LHCN-M2 (cell line): ENCODE measurements at regions not wholly inside any gene's neighbourhood (a gene's known extent, or its start where the extent isn't known, plus 50 kb on each side); places are given as distances from the start of the nearest gene placed in this dataset.
"Not testable (repeated sequence)": the region's sequence is repeated elsewhere in the genome, so short reads cannot be mapped to it uniquely, and the experiment has no call there.

Experiments used
- DNase-seq: peaks from one replicate; pipeline ENCODE4 v3.0.0-alpha.2; 2012; ENCODE audit warnings: low read depth

DNA sequence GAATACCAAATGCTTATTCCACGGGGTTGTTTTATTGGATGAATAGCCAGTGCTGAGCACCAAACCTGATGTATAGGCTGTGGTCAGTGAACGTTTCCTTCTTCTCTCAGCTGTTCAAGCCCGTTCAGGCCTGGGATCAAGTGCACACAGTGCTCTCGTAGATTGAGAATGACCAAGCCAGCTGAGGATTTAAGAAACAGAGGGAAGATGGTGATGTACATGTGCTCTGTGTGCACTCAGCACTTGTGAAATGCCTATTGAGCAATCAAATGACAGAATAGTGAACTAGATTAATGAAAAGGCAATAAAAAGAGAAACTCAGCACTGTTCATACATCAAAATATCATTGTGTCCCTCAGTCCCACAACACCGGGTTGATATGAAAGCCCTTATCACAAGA lies 302.5 kb downstream of the BMPER start:
- DNase-seq, result peak; percentile 20

DNA sequence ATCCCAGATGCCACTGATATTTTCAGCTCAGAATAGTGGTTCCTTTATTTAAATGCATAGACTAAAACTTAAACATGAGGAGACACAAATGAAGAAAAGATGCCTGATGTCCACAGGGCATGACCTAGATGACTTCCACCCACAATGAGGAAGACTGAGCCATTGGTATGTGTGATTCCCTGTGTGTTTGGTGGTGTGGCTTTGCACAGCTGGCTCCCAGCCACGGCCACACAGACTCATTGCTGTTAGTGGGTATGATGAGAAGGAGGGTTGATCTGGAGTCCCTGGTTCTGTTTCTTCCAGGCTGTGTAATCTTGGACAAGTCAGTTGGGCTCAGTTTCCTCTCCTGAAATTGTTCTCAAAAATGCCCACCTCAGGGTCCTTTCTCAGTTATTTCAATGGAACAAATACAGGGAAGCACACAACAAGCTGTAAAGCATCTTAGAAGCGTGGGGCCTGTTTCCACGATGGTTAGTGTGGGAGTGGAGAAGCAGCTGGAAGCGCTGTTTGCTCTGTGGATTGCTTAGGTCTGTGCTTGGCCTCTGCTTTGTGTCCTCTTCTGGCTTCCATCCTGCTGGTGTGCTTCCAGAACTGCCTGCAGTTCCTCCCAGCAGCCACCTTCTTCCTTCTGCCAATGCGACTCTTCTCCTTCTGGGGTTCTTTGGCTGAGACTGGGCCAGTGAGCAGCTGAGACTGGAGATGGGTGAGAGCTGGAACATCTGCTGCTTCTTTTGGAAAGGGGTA lies 303.7 kb downstream of the BMPER start:
- peak; percentile 6 for DNase-seq

DNA sequence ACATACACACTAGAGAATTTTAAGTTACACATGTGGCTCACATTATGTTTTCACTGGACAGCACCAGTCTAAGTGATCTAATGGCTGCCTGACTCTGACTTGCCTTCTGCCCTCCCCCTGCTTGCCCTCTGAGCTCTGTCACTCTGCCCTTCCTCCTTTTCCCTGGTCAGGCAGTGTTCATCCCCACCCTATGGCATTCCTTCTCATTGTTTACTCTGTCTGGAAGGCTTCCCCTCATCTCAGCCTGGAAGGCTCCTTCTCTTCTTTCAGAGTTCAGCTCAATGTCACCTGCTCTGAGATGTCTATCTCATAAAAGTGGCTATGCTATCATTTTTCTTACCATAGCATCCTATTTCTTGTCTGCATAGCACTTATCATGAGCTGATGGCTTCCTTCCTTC lies 305.7 kb downstream of the BMPER start:
- DNase-seq, result no peak

DNA sequence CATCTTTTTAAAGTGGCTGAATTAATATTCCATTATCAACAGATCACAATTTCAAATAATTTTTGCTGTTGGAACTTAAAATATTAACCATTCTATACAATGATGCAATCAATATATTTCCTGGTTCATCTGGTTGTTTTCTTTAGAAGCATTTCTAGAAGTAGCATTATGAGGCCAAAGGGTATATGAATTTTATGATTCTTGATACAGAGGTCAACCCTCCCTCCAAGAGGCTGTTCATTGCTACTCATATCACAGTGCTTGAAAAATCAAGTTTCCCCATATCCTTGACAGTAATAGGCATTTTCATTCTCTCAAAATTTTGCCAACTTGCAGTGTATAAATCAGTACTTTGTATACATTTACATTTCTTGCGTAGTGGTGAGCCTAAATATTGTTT lies 312.6 kb downstream of the BMPER start:
- DNase-seq, result no peak

DNA sequence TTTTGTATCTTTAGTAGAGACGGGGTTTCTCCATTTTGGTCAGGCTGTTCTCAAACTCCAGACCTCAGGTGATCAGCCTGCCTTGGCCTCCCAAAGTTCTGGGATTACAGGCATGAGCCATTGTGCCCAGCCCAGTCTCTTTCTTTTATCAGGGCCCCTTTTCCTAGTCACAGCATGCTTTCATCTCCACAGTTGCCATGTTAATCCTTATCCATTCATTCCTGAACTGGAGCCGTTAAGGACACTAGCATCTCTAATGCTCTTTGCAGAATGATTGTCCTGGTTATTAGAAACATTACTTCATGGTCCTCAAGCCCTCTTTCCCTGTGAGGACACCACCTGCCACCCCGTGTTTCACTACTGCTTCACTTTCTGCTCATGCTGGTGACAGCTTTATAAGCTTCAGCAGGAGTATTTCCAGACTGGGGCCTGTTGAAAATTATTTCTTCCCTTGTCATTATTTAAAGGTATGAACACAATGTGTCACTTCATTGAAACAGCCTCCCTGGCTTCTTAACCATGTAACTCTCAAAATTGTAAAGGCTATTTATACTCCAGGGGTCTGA lies 313.9 kb downstream of the BMPER start:
- no peak for DNase-seq

DNA sequence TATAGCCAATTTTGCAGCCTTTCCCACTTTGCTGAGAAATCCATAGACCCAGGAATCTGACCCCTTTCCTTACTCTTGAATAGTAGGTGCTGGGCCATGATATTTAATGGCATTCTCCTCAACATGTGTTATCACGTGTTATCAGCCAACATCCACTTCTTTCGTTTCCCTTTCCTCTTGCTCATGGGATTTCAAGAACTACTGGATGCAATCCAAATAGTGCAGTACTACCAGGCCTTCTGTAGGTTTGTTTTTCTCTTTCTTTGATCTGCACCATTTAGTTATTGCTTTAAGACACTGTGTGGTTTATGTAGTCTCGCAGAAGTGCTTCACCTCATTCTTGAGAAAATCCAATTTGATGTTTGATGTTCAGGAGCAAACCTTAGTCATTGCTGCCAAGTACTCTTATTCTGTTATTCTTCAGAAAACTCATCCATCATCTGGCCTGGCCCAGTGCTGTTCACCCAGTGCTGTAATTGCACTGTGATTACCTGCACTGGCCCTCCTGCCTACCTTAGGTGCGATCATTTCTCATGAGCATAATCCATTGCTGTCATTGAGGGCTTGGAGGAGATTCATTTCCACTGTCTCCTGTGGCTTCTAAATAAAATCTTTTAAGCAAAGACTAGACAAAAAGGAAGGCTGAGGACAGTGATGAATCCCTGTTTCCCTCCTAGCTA lies 315.3 kb downstream of the BMPER start:
- DNase-seq, result no peak

DNA sequence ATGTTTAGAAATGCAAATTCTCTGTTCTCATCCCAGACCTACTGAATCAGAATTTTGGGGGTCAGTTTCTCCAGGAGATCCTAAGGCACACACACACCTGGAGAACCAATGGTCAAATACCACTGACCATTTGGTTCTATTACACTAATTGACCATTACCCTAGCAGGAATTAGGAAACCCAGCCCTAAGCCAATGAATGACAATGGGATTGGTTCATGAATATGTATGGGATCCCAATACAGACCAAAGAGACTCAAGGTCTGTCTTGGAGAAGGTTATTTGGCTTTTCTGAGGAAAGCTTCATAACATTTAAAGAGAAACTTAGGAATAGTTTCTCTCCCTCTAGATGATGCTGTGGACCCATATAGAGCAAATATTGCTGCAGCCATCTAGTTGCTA lies 317.0 kb downstream of the BMPER start:
- no peak for DNase-seq

DNA sequence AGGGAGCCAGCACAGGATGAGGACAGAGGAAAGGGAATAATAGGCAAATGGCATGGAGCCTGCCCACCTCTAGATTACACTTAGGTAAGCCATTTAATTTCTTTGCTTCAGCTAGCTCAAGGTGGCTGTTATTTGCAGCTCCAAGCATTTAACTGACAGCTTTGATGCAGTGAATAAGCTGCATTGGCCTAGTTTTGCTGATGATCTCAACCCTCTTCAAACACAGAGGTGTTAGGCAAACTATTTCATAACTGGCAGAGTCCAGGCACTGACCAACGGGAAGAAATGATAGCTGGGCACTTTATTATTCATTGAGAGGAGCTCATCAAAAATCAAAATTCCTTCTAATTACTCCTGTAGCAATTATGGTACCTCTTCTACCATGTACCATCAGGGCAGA lies 317.4 kb downstream of the BMPER start:
- no peak for DNase-seq

DNA sequence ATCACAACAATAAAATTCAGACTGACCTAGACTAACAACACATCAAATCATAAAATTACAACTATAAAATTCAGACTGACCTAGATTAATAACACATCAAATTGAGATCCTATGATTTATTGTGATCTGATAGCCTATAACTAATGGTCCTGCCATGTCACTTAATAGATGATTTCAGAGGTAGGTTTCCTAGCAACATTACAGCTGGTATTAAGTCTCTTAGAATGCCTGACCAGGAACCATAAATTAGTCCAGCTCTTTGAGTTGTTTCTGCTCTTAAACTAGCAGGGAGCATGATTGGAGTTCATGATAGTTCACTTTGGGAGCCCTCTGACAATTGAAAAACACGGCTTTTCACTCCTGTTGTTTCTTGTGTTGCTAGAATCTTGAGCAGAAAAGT lies 318.9 kb downstream of the BMPER start:
- no peak for DNase-seq

DNA sequence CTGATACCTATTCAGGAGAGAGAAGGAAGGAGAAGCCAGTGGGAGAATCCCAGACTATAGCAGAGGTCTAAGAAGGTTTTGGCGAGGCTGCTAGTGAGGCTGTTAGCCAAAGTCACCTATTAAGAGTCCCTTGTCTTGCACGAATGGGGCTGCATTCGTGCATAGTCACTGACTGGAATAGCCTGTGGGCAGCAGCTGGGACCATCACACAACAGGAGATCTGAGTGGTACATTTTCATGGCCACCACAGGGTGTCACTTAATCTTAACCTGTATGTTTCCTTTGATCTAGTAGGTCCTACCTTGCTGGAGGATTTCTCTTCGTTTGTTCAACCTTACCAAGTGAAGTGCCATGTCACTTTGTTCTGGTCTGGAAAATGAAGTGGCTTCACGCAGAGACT lies 319.9 kb downstream of the BMPER start:
- DNase-seq, result no peak

DNA sequence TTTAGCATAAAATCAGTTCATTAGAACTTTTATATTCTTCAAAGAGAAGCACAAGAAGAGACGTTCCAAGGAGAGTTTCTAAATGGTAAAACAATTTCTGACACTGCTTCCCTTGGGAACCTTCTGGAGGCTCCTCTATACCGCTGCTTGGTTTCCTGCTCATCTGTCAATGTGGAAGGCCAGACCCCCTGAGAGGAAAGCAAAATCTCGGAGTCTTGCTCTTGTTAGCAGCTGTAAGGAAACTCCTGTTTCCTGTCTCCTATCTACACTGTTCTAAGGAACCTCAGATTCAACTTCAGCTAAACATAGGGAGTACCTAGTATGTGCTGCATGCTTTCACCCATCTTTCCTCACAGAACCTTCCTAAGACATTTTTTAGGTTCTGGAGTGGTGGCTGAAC lies 322.2 kb downstream of the BMPER start:
- DNase-seq, result no peak

DNA sequence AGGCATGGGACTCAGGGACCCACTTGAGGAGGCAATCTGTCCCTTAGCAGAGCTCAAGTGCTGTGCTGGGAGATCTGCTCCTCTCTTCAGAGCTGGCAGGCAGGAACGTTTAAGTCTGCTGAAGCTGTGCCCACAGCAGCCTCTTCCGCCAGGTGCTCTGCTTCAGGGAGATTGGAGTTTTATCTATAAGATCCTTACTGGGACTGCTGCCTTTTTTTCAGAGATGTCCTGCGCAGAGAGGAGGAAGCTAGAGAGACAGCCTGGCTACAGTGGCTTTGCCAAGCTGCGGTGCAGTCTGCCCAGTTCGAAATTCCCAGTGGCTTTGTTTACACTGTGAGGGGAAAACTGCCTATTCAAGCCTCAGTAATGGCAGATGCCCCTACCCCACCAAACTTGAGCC lies 329.8 kb downstream of the BMPER start:
- not testable (repeated sequence) for DNase-seq

DNA sequence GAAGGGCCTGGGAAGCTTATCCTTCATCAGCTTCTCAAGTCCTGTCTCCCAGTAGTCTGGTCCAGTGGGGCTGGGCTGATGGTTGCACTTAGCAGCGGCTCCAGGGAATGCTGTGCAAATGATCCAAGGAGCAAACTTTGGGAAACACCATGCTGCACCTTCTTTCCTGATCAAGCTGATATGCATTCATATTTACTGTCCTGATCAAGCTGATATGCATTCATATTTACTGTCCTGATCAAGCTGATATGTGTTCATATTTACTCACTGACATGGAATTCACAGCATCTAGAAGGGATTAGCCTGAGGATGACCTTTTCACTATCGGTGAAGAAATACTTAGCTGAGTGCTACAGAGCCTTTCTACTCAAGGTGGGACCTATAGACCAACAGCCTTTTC lies 330.7 kb downstream of the BMPER start:
- DNase-seq, result no peak

DNA sequence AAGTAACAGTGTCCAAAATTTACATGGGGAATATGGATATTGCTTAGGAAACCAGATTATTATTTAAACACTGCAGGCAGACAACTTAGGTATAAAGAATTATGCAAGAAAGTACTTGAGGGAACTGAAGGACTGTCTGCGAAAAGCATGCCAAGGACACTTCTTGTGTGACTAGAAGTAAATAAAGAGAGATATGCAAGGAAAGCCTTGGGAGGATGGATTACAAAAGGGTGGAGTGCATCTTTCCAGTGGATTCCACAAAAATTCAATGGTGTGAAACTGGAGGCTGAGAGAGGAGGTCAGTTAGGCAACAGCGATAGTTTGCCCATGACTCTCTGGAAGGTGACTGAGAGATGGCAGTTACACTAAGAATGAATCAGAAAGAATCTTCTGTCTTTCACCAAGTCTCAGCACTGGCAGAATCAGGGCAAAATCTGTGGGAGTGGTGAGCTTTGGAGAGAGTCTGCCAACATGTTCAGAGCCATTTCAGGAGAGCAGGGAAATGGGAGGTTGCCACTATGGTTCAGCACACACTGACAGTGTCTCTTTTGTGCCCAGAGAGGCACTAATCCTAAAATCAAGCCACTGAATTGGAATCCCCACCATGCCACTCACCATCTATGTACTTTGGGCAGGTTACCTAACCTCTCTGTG lies 331.6 kb downstream of the BMPER start:
- no peak for DNase-seq

DNA sequence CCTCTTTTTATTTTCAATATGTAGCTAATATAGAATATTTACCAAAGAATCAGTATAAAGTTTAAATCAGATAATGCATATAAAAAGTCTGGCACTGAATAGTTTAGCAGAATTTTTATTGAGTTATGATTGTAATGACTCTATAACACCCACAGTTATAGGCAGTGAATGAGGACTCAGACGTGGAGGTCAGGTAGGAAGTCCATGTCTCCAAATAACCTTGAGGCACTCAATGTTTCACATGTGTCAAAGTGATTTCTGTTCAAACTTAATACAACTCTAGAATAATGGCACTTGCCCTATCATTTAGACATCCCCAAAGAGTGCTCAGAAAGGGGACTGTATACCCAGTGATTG lies 332.1 kb downstream of the BMPER start:
- no peak for DNase-seq

DNA sequence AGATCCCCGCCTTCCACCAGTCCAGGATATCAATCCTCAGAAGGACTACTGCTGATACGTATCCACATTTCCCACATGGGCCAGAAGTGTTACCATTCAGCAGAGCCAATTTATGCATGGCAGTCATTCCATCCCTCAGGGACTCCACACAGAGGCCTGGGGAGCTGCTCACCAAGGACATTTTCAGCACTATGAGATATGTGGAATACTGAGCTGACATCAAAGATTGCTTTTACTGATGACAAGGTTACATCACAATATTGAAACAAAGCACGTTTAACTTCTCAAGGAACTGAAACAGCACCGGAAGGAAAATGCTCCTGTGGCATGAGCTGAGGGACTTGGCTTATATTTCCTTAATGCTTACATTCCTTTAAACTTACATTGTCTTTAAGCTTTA lies 335.1 kb downstream of the BMPER start:
- DNase-seq, result no peak

DNA sequence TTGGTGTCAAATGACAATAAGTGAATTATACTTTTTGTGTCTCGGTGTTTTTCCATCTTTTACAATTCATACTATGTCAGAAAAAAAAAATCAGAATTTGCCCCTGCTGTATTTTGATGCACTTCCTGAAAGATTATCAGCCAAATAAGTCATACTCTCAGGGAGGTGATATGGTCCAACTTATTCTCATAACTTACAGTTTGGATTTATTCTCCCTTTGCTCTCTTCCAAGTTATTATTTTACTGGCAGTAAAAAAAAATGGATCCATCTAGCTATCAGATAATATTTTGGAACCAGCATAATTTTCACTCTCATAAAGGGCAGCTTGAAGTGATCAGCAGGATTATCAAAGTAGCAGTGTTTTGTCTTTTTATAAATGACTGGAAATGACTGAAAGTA lies 337.1 kb downstream of the BMPER start:
- no peak for DNase-seq

DNA sequence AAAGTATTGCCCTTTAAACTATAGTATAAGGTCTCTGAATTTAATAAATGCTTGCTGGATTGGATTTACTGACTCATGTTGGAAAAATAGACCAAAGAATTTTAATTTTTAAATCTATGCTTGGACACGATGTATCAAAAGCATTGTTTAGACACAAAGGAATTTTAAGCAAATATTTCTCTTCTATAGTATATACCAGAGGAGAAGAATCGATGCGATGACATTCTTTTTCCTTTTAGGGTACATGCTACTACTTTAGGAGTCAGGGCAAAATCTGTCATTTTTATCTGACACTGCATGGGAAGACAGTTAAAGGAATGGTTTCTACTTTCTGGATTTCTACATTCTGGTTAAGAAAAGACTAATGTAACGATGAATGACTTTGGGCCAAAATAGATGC lies 339.9 kb downstream of the BMPER start:
- no peak for DNase-seq

DNA sequence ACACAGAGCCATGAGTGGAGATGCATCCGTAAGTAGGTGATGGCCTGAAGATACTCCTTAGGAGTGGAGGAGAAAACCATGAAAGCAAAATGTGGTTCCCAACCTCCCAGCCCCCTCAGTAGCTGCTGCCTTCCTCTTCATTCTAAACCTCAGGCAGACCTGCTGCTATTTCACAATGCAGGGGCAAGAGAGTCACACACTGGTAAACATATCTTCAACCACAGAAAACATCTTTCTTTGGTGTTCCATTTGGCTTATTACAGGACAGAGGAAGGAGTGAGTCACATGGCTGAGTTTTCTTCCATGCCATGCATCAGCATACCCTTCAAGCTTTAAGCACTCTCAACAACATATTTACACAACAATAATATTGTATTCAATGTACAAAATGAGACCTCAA lies 342.1 kb downstream of the BMPER start:
- peak; percentile 43 for DNase-seq

DNA sequence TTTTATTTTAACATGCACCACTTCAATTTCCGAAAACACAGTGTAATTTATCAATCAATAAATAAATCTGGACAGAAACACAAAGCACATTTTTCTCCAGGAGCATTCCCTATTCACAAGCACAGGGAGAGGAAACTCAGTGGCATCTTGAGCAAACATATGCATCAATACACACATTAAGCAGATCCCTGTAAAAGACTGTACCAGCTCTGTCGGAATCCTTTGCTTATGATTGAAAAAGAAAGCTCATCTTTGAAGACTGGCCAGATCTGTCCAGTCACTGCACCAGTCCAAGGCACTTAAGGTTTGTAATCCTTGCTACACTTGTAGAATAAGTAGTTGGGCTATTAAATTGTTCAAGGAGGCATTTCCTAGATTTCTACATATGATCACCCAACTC lies 343.9 kb downstream of the BMPER start:
- no peak for DNase-seq

DNA sequence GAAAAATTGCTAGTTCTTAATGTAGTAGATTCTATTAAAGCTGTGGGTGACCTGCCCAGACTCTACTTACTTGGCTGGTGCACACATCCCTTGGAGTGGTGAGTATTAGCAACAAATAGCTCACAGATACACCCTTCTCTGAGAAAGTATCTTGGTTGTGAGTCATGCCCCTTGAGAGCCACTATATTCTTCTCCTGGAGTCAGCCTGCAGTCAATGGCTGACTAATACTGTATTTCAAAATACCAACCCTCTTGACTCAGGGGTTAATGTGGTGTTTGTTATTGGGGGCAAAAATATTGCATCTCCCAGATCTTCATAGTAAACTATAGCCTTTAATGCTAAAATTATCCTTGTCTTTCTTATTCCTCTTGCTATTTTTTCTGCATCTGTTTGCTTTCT lies 354.9 kb downstream of the BMPER start:
- DNase-seq, result peak; percentile 94

DNA sequence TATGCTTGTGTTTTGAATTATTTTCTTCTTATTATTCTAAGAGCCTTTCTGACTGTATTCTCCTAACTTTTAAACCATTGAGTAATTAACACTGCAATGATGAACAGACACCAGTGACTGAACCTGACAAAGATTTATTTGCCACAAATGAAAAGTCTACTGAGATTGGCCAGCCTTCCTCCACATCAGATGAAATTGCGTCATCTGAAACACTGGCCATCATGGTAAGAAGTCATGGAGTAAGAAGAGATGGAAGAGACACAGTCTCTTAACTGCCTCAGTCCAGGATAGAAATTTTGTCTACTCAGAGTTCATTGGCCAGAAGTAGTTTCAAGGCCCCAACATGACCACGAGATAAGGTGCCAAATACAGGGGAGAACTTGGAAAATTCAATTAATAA lies 357.8 kb downstream of the BMPER start:
- DNase-seq, result no peak

DNA sequence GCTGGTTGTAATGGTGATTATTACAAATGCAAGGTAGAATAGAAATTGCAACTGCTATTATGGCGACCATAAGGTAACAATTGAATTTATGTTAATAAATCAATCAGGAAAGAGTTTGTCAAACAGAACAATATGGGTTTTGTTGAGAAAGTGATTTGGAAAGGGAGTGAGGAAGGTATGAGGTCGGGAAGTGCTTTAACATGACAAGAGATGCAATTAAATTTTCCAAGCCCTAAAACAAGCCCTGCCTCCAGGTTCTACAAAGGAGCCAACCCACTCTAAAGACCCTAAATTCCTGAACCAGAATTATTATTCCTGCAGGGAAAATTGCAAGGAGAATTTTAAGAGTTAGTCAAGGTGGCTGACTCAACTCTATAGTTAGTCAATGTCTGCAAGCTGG lies 363.7 kb downstream of the BMPER start:
- DNase-seq, result no peak
